HG02798 (cell line): ENCODE measurements at regions not wholly inside any gene's neighbourhood (a gene's known extent, or its start where the extent isn't known, plus 50 kb on each side); places are given as distances from the start of the nearest gene placed in this dataset.
"Not testable (repeated sequence)": the region's sequence is repeated elsewhere in the genome, so short reads cannot be mapped to it uniquely, and the experiment has no call there.

Source experiments
- ATAC-seq: cut with Tn5 transposase; IDR thresholded peaks from one replicate; pipeline ENCODE4 v1.9.1; 2021; ENCODE audit warnings: mild to moderate bottlenecking; ENCODE audit not compliant: unreplicated experiment, poor library complexity

DNA sequence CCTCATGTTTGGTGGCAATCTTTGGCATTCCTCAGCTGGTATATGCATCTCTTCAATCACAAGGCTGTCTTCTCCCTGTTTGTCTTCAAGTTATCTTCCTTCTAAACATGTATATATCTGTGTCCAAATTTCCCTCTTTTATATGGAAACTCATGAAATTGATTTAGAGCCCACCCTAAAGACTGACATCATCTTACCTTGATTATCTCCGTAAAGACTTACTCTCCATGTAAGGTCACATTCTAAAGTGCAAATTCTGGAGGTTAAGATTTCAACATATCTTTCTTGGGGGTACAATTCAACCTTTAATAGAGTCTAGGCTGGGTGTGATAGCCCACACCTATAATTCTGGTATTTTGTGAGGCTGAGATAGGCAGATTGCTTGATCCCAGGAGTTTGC, 215.8 kb upstream of the LRRC4C start:
- ATAC-seq = no peak

DNA sequence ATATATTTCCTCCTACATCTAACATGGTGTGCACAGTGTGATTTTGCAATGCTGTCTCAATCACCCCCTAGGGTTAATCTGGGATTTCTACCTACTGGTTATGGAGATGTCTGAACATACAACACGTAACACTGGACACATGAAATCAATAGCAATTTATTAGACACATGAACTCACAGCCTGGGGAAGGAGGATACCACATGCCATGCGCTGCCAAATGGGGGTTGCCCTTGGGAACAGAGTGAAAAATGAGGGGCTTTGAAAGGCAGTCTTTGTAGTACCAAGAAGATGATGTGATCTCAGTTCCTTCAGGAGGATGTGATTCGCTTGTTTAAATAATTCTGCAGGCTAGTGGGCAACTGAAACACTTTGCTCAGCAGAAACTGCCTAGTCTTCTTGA, 253.6 kb upstream of the LRRC4C start:
- no peak for ATAC-seq

DNA sequence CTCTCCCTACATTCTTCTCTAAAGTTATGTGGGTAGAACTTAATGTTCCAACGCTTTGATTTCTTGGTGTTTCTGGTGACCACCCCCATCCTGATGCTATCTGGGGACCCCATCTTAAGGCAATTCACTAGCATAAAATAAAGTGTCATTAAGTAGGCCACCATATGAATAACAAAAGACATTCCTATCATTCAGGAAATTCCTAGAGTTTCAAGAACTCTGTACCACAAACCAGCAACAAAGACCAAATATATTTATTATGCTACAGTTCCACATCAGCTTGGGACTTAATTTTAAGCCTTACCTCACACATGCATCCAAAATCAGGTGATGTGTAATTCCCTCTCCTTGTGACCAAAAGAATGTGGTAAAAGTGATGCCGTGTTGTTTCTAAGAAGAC, 254.6 kb upstream of the LRRC4C start:
- ATAC-seq = no peak

DNA sequence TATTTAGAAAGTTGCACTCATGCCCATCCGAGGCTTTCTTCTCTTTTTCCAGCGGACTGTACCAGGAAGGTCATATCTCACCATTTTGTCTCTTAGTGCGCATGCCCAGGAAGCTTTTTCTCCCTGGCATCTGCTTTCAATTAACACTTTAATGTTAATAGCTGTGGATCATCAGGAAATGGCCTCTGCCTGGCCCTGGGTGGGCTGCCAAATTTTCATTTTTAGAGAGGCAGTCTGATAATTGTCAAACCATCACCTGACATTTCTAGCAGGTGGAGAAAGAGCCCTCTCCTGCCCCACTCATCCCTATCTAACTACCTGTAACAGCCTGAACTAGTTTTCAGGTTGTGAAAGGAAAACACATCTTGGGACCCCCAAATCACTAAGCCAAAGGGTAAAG, 257.4 kb upstream of the LRRC4C start:
- ATAC-seq = no peak

GRCh38 chr11:41720761-41721160, 261.3 kb upstream of the LRRC4C start:
- no peak for ATAC-seq

DNA sequence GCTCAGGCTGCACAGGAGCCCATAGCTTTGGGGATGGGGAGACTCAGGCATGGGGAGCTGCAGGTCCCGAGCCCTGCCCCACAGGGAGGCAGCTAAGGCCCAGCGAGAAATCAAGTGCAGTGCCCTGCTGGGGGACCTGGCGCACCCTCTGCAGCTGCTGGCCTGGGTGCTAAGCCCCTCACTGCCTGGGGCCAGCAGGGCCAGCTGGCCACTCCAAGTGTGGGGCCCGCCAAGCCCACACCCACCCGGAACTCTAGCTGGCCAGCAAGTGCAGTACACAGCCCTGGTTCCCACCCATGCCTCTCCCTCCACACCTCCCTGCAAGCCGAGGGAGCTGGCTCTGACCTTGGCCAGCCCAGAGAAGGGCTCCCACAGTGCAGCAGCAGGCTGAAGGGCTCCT, 268.7 kb upstream of the LRRC4C start:
- ATAC-seq = not testable (repeated sequence)

DNA sequence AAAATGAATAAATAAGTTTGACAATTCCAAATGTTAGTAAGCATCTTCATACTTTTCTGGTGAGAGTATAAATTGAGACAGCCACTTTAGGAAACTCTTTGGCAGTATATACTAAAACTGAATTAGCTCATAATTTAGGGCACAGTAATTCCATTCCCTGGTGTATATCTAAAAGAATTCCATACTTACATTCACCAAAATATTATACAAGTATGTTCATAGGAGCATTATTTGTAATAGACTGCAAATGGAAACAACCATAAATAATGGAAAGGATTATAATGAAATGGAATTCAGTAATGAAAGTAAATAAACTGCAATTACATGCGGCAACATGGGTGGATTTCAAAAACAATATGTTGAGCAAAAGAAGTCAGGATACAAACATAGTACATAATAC, 315.8 kb upstream of the LRRC4C start:
- ATAC-seq = no peak

- ATAC-seq = no peak
Observed at GRCh38 chr11:41779401-41779960, 320.0 kb upstream of the LRRC4C start.

DNA sequence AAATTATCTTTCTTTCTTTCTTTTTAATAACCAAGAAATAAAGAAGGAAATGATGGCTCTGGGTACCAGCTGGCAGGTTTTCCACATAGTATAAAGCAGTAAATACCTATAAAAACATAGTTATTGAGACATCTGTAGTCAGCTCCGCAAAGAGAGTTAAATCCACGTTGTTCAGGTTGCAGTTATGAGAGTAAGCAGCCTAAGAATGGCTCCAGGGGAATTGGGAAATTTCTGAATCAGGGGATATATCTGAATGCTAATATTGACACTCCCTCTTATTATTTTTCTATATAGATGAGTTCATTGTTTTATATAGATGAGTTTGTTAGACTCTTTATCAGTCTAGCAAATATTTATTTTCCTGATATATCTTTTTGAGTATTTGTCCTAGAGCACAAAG, 322.0 kb upstream of the LRRC4C start:
- ATAC-seq = no peak

DNA sequence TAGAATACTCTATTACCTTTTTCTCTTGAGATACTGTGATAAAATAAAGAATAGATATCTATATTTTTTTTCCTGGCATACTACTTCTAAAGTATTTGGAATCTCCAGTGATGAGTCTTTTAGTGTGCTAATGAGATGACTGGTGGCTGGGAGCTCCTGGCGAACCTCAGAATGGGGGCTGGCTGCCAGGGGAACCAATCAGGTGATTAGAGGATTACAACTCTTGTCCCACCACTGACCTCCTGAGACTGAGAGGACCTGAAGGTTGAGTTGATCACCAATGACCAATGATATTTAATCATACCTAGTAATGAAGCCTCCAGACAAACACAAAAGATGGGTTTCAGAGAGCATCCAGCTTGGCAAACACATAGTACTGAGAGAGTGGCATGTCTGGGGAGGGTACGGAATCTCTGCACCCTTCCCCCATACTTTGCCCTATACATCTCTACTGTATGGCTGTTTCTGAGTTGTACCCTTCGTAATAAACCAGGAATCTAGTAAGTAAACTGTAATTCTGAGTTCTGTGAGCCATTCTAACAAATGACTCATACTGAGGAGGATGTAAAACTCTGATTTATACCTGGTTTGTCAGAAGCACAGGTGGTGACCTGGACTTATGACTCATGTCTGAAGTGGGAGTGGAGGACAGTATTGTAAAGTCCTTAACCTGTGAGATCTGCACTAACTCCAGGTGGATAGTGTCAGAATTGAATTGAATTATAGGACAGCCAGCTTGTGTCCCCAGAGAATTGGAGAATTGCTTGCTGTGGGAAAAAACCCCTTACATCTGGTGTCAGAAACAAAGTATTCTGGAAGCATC, 325.3 kb upstream of the LRRC4C start:
- ATAC-seq = no peak

- no peak for ATAC-seq
Observed at GRCh38 chr11:41786087-41786486, 326.6 kb upstream of the LRRC4C start.

DNA sequence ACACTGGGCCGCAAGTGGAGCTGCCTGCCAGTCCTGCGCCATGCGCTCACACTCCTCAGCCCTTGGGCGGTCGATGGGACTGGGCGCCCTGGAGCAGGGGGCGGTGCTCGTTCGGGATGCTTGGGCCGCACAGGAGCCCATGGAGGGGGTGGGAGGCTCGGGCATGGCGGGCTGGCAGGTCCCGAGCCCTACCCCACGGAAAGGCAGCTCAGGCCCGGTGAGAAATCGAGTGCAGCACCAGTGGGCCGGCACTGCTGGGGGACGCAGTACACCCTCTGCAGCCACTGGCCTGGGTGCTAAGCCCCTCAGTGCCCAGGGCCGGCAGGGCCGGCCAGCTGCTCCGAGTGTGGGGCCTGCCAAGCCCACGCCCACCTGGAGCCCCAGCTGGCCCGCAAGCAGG, 328.7 kb upstream of the LRRC4C start:
- ATAC-seq = no peak

GRCh38 chr11:41789376-41789775, 329.9 kb upstream of the LRRC4C start:
- ATAC-seq = no peak

DNA sequence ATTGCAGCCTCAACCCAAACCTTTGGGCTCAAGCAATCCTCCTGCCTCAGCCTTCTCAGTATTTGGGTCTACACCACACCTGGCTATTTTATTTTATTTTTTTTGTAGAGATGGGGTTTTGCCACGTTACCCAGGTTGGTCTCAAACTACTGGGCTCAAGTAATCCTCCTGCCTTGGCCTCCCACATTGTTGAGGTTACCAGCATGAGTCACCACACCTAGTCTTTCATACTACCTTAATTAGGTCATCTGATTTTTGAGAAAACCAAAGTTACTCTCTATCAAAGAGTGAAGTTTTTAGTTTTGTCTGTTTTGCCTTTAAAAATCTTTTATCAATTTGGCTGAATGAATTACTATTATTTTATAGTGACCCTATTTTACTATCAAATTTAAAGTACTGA, 335.6 kb upstream of the LRRC4C start:
- no peak for ATAC-seq

- no peak for ATAC-seq
Observed at GRCh38 chr11:41799754-41800153, 340.3 kb upstream of the LRRC4C start.

DNA sequence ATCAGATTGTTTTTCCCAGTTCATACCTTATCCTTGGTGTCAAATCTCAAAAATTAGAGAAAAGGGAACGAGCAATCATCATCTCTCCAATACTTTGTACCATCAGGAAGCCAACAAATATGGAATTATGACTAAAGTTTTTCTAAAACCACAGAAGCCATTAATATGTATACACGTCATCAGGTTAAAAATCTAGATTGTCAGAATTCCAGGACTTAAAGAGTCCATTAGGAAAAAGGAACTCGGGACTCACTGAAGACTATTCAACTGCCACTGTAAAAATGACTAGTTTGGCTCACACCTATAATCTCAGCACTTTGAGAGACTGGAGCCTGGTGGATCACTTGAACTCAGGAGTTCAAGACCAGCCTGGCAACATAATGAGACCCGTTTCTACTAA, 344.4 kb upstream of the LRRC4C start:
- ATAC-seq = no peak

GRCh38 chr11:41816396-41816795, 356.9 kb upstream of the LRRC4C start:
- no peak for ATAC-seq

- not testable (repeated sequence) for ATAC-seq
Observed at GRCh38 chr11:41824287-41824686, 364.8 kb upstream of the LRRC4C start.

DNA sequence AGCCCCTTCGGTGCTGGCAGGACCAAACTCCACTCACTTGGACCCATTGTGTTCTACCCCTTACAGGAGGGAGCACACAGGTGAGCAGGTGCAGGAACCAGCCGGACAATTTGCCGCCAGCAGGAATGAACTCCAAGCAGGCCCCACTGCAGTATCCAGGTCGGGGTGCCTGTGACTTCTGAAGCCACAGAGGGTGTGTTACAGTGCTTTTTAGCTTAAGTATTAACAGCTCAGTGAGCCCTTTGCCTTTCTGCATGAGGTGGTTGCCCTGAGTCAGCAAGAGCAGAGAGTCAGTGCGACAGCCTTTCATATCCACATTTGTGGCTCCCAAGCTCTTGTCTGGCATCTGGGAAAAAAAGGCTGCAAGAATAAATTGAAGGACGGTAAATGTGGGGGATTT, 366.6 kb upstream of the LRRC4C start:
- ATAC-seq = no peak

DNA sequence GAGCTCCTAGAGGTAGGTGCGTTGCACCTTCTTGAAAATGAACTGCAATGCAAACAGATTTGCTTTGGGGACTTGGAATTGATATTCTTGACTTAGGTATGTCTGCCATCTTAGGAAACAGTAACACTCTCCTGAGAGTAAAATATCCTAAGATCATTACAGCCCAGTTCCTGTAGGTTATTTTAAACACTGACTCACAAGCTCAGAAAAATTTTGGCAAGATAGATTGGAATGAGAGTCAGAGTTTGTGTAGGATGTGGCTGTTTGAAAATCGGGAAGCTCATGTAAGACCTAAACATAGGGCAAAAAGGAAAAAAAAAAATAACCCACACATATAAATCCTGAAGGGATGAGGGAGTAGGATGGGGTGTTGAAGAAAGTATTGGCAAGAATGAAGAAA, 377.0 kb upstream of the LRRC4C start:
- no peak for ATAC-seq

DNA sequence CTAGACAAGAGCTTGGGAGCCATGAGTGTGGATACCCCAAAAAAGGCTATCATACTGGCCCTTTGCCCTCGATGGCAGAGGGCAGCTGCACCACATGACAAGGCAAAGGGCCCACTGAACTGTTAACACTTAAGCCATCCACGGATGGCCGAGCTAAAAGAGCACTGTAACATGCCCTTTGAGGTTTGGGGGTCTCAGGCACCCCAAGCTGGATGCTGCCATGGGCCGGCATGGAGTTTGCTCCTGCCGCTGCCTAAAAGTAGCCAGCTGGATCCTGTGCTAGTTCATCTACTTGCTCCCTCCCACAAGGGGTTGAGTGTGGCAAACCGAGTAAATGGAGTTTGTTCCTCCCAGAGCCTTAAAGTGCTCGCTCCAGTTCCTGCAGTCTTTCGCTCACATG, 383.2 kb upstream of the LRRC4C start:
- ATAC-seq = no peak

DNA sequence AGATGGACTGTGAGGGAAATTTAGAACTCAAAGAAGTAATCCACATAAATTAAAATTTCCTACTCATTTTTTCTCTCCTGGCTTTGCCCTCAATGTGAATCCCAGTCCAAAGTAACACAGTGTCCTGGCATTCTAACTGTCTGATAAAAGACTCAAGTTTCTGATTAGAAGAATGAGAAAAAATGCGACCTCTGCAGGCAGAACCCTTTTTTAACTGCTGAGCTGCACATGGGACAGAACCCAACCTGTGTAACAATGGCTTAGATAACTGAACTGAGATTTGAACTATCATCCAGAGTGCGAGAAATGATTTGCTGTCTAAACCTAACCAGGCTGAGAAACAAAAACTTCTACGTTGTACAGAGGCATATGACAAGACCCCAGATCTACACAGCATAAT, 385.6 kb upstream of the LRRC4C start:
- ATAC-seq = no peak
